ENCODE measurements at regions not wholly inside any gene's neighbourhood (a gene's known extent, or its start where the extent isn't known, plus 50 kb on each side); places are given as distances from the start of the nearest gene placed in this dataset.

GRCh38 chr2:211089127-211089526, 532.7 kb downstream of the CPS1 start:
- 82% methylated on average over 2 of the region's 3 CpGs; no CpG with 5 or more reads in 1 of the 2 experiments for WGBS, 2 experiments (ENCODE audit: insufficient coverage in 2 of 2)
- Histone ChIP-seq H3K9me3 (ENCODE audit: control insufficient read depth, low read length) (no peaks in the 10 kb centered on the region), H3K4me3 (ENCODE audit: extremely low read depth, insufficient read depth, low read length, poor library complexity, severe bottlenecking) (no peak overlapping the region), H3K27ac (ENCODE audit: low read depth, low read length, severe bottlenecking) (no peak overlapping the region), H3K4me1 (ENCODE audit: control insufficient read depth, insufficient read depth, low read length, poor library complexity, severe bottlenecking) (no peaks in the 10 kb centered on the region), H3K36me3 (ENCODE audit: control insufficient read depth, insufficient read depth, low read length) (no peaks in the 10 kb centered on the region)

GRCh38 chr2:211093743-211094303, 537.4 kb downstream of the CPS1 start:
- no peak overlapping the region for H3K4me3 ChIP-seq (ENCODE audit: extremely low read depth, insufficient read depth, low read length, poor library complexity, severe bottlenecking)
- H3K36me3 ChIP-seq (ENCODE audit: control insufficient read depth, insufficient read depth, low read length) = no peaks in the 10 kb centered on the region
- WGBS, 2 experiments (ENCODE audit: insufficient coverage in 2 of 2) = 100% methylated on average over 2 of the region's 3 CpGs; no CpG with 5 or more reads in 1 of the 2 experiments
- H3K9me3 ChIP-seq (ENCODE audit: control insufficient read depth, low read length) = no peaks in the 10 kb centered on the region
- no peak overlapping the region for H3K27ac ChIP-seq (ENCODE audit: low read depth, low read length, severe bottlenecking)
- H3K4me1 ChIP-seq (ENCODE audit: control insufficient read depth, insufficient read depth, low read length, poor library complexity, severe bottlenecking) = no peaks in the 10 kb centered on the region

GRCh38 chr2:211103989-211104388, 547.6 kb downstream of the CPS1 start:
- Histone ChIP-seq H3K4me3 (ENCODE audit: extremely low read depth, insufficient read depth, low read length, poor library complexity, severe bottlenecking) (no peak overlapping the region), H3K9me3 (ENCODE audit: control insufficient read depth, low read length) (no peaks in the 10 kb centered on the region), H3K27ac (ENCODE audit: low read depth, low read length, severe bottlenecking) (no peak overlapping the region), H3K36me3 (ENCODE audit: control insufficient read depth, insufficient read depth, low read length) (no peaks in the 10 kb centered on the region), H3K4me1 (ENCODE audit: control insufficient read depth, insufficient read depth, low read length, poor library complexity, severe bottlenecking) (no peaks in the 10 kb centered on the region)
- WGBS, 2 experiments (ENCODE audit: insufficient coverage in 2 of 2) = 74 to 100% methylated on average over 3 to 4 of the region's 4 CpGs

- WGBS, 2 experiments (ENCODE audit: insufficient coverage in 2 of 2) = 100% methylated on average over 1 of the region's 3 CpGs
- no peaks in the 10 kb centered on the region for H3K4me1 ChIP-seq (ENCODE audit: control insufficient read depth, insufficient read depth, low read length, poor library complexity, severe bottlenecking)
- H3K4me3 ChIP-seq (ENCODE audit: extremely low read depth, insufficient read depth, low read length, poor library complexity, severe bottlenecking) = no peak overlapping the region
- H3K27ac ChIP-seq (ENCODE audit: low read depth, low read length, severe bottlenecking) = no peak overlapping the region
- H3K36me3 ChIP-seq (ENCODE audit: control insufficient read depth, insufficient read depth, low read length) = no peaks in the 10 kb centered on the region
- no peaks in the 10 kb centered on the region for H3K9me3 ChIP-seq (ENCODE audit: control insufficient read depth, low read length)
Measured at GRCh38 chr2:211113334-211114175, 557.2 kb downstream of the CPS1 start.

- 75 to 100% methylated on average over 1 of the region's 1 CpG for WGBS, 2 experiments (ENCODE audit: insufficient coverage in 2 of 2)
- Histone ChIP-seq H3K9me3 (ENCODE audit: control insufficient read depth, low read length) (no peaks in the 10 kb centered on the region), H3K36me3 (ENCODE audit: control insufficient read depth, insufficient read depth, low read length) (no peaks in the 10 kb centered on the region), H3K27ac (ENCODE audit: low read depth, low read length, severe bottlenecking) (no peak overlapping the region), H3K4me1 (ENCODE audit: control insufficient read depth, insufficient read depth, low read length, poor library complexity, severe bottlenecking) (no peaks in the 10 kb centered on the region), H3K4me3 (ENCODE audit: extremely low read depth, insufficient read depth, low read length, poor library complexity, severe bottlenecking) (no peak overlapping the region)
Measured at GRCh38 chr2:211114826-211115455, 558.5 kb downstream of the CPS1 start.

- Histone ChIP-seq H3K9me3 (ENCODE audit: control insufficient read depth, low read length) (no peaks in the 10 kb centered on the region), H3K27ac (ENCODE audit: low read depth, low read length, severe bottlenecking) (no peak overlapping the region), H3K4me1 (ENCODE audit: control insufficient read depth, insufficient read depth, low read length, poor library complexity, severe bottlenecking) (no peaks in the 10 kb centered on the region), H3K36me3 (ENCODE audit: control insufficient read depth, insufficient read depth, low read length) (no peaks in the 10 kb centered on the region), H3K4me3 (ENCODE audit: extremely low read depth, insufficient read depth, low read length, poor library complexity, severe bottlenecking) (no peak overlapping the region)
- no CpG with 5 or more reads among the region's 1 CpG for WGBS, 2 experiments (ENCODE audit: insufficient coverage in 2 of 2)
Measured at GRCh38 chr2:211117026-211117425, 560.6 kb downstream of the CPS1 start.

- H3K4me3 ChIP-seq (ENCODE audit: extremely low read depth, insufficient read depth, low read length, poor library complexity, severe bottlenecking) = no peak overlapping the region
- H3K27ac ChIP-seq (ENCODE audit: low read depth, low read length, severe bottlenecking) = no peak overlapping the region
- no peaks in the 10 kb centered on the region for H3K4me1 ChIP-seq (ENCODE audit: control insufficient read depth, insufficient read depth, low read length, poor library complexity, severe bottlenecking)
- H3K36me3 ChIP-seq (ENCODE audit: control insufficient read depth, insufficient read depth, low read length) = no peaks in the 10 kb centered on the region
- H3K9me3 ChIP-seq (ENCODE audit: control insufficient read depth, low read length) = no peaks in the 10 kb centered on the region
Measured at GRCh38 chr2:211126256-211126655, 569.9 kb downstream of the CPS1 start.

- no peak overlapping the region for H3K4me3 ChIP-seq (ENCODE audit: extremely low read depth, insufficient read depth, low read length, poor library complexity, severe bottlenecking)
- no peaks in the 10 kb centered on the region for H3K36me3 ChIP-seq (ENCODE audit: control insufficient read depth, insufficient read depth, low read length)
- no peaks in the 10 kb centered on the region for H3K9me3 ChIP-seq (ENCODE audit: control insufficient read depth, low read length)
- no peak overlapping the region for H3K27ac ChIP-seq (ENCODE audit: low read depth, low read length, severe bottlenecking)
- H3K4me1 ChIP-seq (ENCODE audit: control insufficient read depth, insufficient read depth, low read length, poor library complexity, severe bottlenecking) = no peaks in the 10 kb centered on the region
- WGBS, 2 experiments (ENCODE audit: insufficient coverage in 2 of 2) = 100% methylated on average over 1 of the region's 2 CpGs
Measured at GRCh38 chr2:211127501-211127900, 571.1 kb downstream of the CPS1 start.

- Histone ChIP-seq H3K27ac (ENCODE audit: low read depth, low read length, severe bottlenecking) (no peak overlapping the region), H3K4me3 (ENCODE audit: extremely low read depth, insufficient read depth, low read length, poor library complexity, severe bottlenecking) (no peak overlapping the region), H3K36me3 (ENCODE audit: control insufficient read depth, insufficient read depth, low read length) (no peaks in the 10 kb centered on the region), H3K9me3 (ENCODE audit: control insufficient read depth, low read length) (no peaks in the 10 kb centered on the region), H3K4me1 (ENCODE audit: control insufficient read depth, insufficient read depth, low read length, poor library complexity, severe bottlenecking) (no peaks in the 10 kb centered on the region)
- 59% methylated on average over 2 of the region's 3 CpGs for WGBS, 2 experiments (ENCODE audit: insufficient coverage in 2 of 2)
Measured at GRCh38 chr2:211128287-211128686, 571.9 kb downstream of the CPS1 start.

GRCh38 chr2:211129798-211130197, 573.4 kb downstream of the CPS1 start:
- Histone ChIP-seq H3K4me3 (ENCODE audit: extremely low read depth, insufficient read depth, low read length, poor library complexity, severe bottlenecking) (no peak overlapping the region), H3K4me1 (ENCODE audit: control insufficient read depth, insufficient read depth, low read length, poor library complexity, severe bottlenecking) (no peaks in the 10 kb centered on the region), H3K9me3 (ENCODE audit: control insufficient read depth, low read length) (no peaks in the 10 kb centered on the region), H3K36me3 (ENCODE audit: control insufficient read depth, insufficient read depth, low read length) (no peaks in the 10 kb centered on the region), H3K27ac (ENCODE audit: low read depth, low read length, severe bottlenecking) (no peak overlapping the region)
- WGBS, 2 experiments (ENCODE audit: insufficient coverage in 2 of 2) = 100% methylated on average over 1 of the region's 3 CpGs; no CpG with 5 or more reads in 1 of the 2 experiments

- Histone ChIP-seq H3K9me3 (ENCODE audit: control insufficient read depth, low read length) (no peaks in the 10 kb centered on the region), H3K36me3 (ENCODE audit: control insufficient read depth, insufficient read depth, low read length) (no peaks in the 10 kb centered on the region), H3K27ac (ENCODE audit: low read depth, low read length, severe bottlenecking) (no peak overlapping the region), H3K4me3 (ENCODE audit: extremely low read depth, insufficient read depth, low read length, poor library complexity, severe bottlenecking) (no peak overlapping the region), H3K4me1 (ENCODE audit: control insufficient read depth, insufficient read depth, low read length, poor library complexity, severe bottlenecking) (no peaks in the 10 kb centered on the region)
- WGBS, 2 experiments (ENCODE audit: insufficient coverage in 2 of 2) = 90% methylated on average over 2 of the region's 2 CpGs; no CpG with 5 or more reads in 1 of the 2 experiments
Measured at GRCh38 chr2:211132046-211132445, 575.6 kb downstream of the CPS1 start.
